HepG2 (cell line): ENCODE measurements at regions not wholly inside any gene's neighbourhood (a gene's known extent, or its start where the extent isn't known, plus 50 kb on each side); places are given as distances from the start of the nearest gene placed in this dataset.

Experiments used
- ATAC-seq: fragments of 200-7000 bp; cut with Tn5 transposase; 3 replicates; pipeline ENCODE4 v1.9.1; 2020; ENCODE audit warnings: mild to moderate bottlenecking, moderate library complexity
- BruUV-seq: library from RNA; stranded (reverse); fragments of 400-500 nt; replicated peaks from 2 replicates; lab custom pipeline; 2021; lab: Mats Ljungman, UMichigan
- CTCF ChIA-PET: fragments of 300-600 bp; formaldehyde crosslinking; extraction: SDS; loops from one replicate; lab custom pipeline; 2021; ENCODE audit warnings: low total read pairs, inconsistent platforms, low intra/inter-chr PET ratio; lab: Yijun Ruan, JAX
- POLR2A ChIA-PET: fragments of 350-600 bp; sonication (Branson Sonifier 250); formaldehyde crosslinking; loops from one replicate; lab custom pipeline; 2020; ENCODE audit warnings: antibody characterized with exemption, inconsistent platforms; lab: Yijun Ruan, JAX
- DNase-seq: peaks from one replicate; pipeline ENCODE4 v3.0.0-alpha.2; 2015; ENCODE audit warnings: low spot score
- FAIRE-seq: peaks from 3 replicates; lab custom pipeline; 2011; peaks lifted over from hg19 to GRCh38; lab: Jason Lieb, UNC
- H2AFZ ChIP-seq: one replicate; pipeline ENCODE4 v1.6.1; 2011; ENCODE audit warnings: low read length, inconsistent platforms
- H3K27ac ChIP-seq: fragments of 300-600 bp; 3 replicates; pipeline ENCODE4 v1.8.0; 2011; ENCODE audit warnings: mixed run types, mild to moderate bottlenecking, mixed read lengths, low read length, inconsistent platforms; ENCODE audit not compliant: insufficient read depth; ENCODE audit errors: extremely low read length
- H3K27me3 ChIP-seq, 2 experiments: fragments of 200-600 bp in 1 of 2; 2 replicates in 1 of 2; 3 replicates in 1 of 2; pipeline versions ENCODE4 v1.6.0 to v1.8.0; 2011; ENCODE audit warnings: low read length in 2 of 2, mild to moderate bottlenecking in 2 of 2, moderate library complexity in 2 of 2, inconsistent platforms in 1 of 2; ENCODE audit not compliant: insufficient read depth in 2 of 2, control insufficient read depth in 1 of 2
- H3K36me3 ChIP-seq, 2 experiments: fragments of 200-600 bp in 1 of 2; replicated peaks in 1 of 2; 2 replicates in 1 of 2; 3 replicates in 1 of 2; pipeline versions ENCODE4 v1.5.1 to v1.8.0; 2011; ENCODE audit warnings: low read length in 2 of 2, inconsistent platforms in 1 of 2; ENCODE audit not compliant: insufficient read depth in 2 of 2, control insufficient read depth in 1 of 2
- H3K4me1 ChIP-seq: 2 replicates; pipeline ENCODE4 v1.5.1; 2012; ENCODE audit warnings: low read length, inconsistent platforms; ENCODE audit not compliant: insufficient read depth
- H3K4me2 ChIP-seq: 2 replicates; pipeline ENCODE4 v1.6.0; 2011; ENCODE audit warnings: low read depth, low read length, inconsistent platforms
- H3K4me3 ChIP-seq, 3 experiments: fragments of 200-600 bp in 1 of 3; sonication (generic), shearing (Covaris generic) in 1 of 3; replicated peaks in 1 of 3; 2 replicates each; pipeline ENCODE4 v1.5.1; 2011 to 2016; ENCODE audit warnings: low read length in 3 of 3, inconsistent platforms in 2 of 3, low read depth in 2 of 3, mild to moderate bottlenecking in 2 of 3, control low read depth in 1 of 3, mixed read lengths in 1 of 3; ENCODE audit not compliant: insufficient read depth in 1 of 3
- H3K79me2 ChIP-seq: one replicate; pipeline ENCODE4 v1.6.1; 2011; ENCODE audit warnings: low read length, inconsistent platforms; ENCODE audit not compliant: insufficient read depth
- H3K9ac ChIP-seq: 2 replicates; pipeline ENCODE4 v1.6.0; 2011; ENCODE audit warnings: mild to moderate bottlenecking, low read depth, low read length, inconsistent platforms; ENCODE audit not compliant: insufficient read depth
- H3K9me3 ChIP-seq: 2 replicates; pipeline ENCODE4 v1.5.1; 2012; ENCODE audit warnings: mild to moderate bottlenecking, low read length
- H4K20me1 ChIP-seq: 2 replicates; pipeline ENCODE4 v1.6.0; 2011; ENCODE audit warnings: inconsistent platforms, mild to moderate bottlenecking, low read length, moderate library complexity; ENCODE audit not compliant: insufficient read depth
- KLF15 ChIP-seq: sonication (generic); formaldehyde crosslinking; IDR thresholded peaks from 2 replicates; pipeline ENCODE4 v1.8.1; 2023; ENCODE audit warnings: borderline replicate concordance, mild to moderate bottlenecking, inconsistent platforms, missing genetic modification reagents, mixed read lengths
- NR2F1 ChIP-seq, 2 experiments: fragments of 450-650 bp in 1 of 2; formaldehyde crosslinking in 1 of 2; IDR thresholded peaks; 2 replicates each; pipeline versions ENCODE4 v1.5.0 to v1.6.1; 2016 to 2020; ENCODE audit warnings: mild to moderate bottlenecking in 1 of 2, missing compliant biosample characterization in 1 of 2, missing genetic modification reagents in 1 of 2, moderate library complexity in 1 of 2
- PRPF4 ChIP-seq: fragments of 200-400 bp; formaldehyde crosslinking; IDR thresholded peaks from 2 replicates; pipeline ENCODE4 v1.6.1; 2016; ENCODE audit warnings: low read length, low read depth; ENCODE audit not compliant: poor library complexity, severe bottlenecking
- in situ Hi-C: cut with HindIII; loops from 2 replicates; pipeline ENCODE4 v1.10.0; 2017; ENCODE audit warnings: low pct_unique_long_range_greater_than_20kb; ENCODE audit not compliant: extremely low pct_ligation_motif_present
- intact Hi-C: fragments of 100-400 bp; cut with micrococcal nuclease; formaldehyde crosslinking; loops from one replicate; pipeline ENCODE4 v1.10.0; 2022; ENCODE audit not compliant: unreplicated experiment
- TF ChIP-seq, protein P1 (sequence below): IDR thresholded peaks from 2 replicates; pipeline ENCODE4 v1.6.1; 2016; ENCODE audit warnings: missing compliant biosample characterization, missing genetic modification reagents, borderline replicate concordance

DNA sequence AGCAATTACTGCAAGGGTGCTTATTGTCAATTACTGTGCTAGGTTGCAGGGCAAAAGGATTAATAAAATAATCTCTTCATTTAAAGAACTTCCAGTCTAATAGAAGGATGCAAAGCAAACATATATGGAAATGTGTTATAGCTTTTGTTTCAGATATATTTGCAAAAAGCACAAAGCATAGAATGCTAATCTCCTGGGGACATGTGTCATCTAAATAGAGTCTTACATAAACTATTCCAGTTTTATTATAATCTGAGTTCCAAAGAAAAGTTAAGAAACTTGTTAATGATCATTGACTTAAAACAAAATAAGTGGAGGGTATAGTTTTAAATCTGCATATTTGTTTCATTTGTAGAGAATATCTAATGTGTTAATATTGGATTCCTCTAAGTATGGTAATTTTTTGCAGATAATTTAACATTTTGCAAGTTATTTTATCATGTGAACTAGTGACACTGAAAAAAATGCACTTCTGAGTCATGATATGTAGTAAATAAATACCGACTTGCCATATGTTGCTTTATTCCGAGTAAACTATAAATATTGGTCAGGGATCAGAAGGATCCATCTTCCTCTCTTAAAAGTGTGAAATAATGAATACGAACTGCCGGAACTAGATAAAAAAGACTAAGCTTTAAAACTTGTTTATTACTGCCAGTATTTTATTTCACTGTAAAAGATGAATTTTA, 231.9 kb upstream of the FAT4 start (continued):
- TF ChIP-seq KLF15 = no peak
- no peak for TF ChIP-seq NR2F1 (CRISPR knock-in tag; IDR thresholded peaks at IDR 0.05)
- TF ChIP-seq, all 625 proteins: peak for 0

DNA sequence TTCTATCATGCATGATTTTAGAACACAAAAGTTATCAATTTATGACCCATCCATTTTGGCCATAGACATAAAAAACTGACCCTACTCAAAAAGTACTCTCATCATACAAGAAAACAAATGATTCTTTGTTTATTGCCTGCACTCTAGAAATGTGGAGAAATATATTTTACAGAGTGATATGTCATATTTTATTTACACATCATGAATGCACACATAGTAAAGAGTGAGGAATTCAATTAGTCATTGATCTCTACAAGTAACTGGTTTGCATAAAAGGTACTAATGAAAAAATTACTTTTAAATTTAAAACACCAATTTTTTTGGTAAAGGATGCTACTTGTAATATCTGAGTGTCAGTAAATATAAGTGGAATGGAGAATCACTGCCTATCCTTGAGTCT, 242.5 kb upstream of the FAT4 start:
- BruUV-seq = no TSS peak
- CTCF ChIA-PET = no interaction called here
- ATAC-seq (no peak), DNase-seq (no peak), FAIRE-seq (no peak)
- no peak overlapping the region for H3K4me3 ChIP-seq
- TF ChIP-seq, protein P1, sequence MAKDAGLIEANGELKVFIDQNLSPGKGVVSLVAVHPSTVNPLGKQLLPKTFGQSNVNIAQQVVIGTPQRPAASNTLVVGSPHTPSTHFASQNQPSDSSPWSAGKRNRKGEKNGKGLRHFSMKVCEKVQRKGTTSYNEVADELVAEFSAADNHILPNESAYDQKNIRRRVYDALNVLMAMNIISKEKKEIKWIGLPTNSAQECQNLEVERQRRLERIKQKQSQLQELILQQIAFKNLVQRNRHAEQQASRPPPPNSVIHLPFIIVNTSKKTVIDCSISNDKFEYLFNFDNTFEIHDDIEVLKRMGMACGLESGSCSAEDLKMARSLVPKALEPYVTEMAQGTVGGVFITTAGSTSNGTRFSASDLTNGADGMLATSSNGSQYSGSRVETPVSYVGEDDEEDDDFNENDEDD (CRISPR knock-in tag) = no peak
- H3K36me3 ChIP-seq = no peaks in the 10 kb centered on the region
- H3K9ac ChIP-seq = no peak overlapping the region
- POLR2A ChIA-PET = no interaction called here
- in situ Hi-C loops = no loop called here
- no peak overlapping the region for H3K27ac ChIP-seq
- no peaks in the 10 kb centered on the region for H3K9me3 ChIP-seq
- H3K4me1 ChIP-seq = no peaks in the 10 kb centered on the region
- no peak overlapping the region for H3K4me2 ChIP-seq
- no peaks in the 10 kb centered on the region for H4K20me1 ChIP-seq
- H2AFZ ChIP-seq = no peak overlapping the region
- H3K27me3 ChIP-seq = no peaks in the 10 kb centered on the region; a peak in 1 of 5 replicates
- intact Hi-C loops = no loop called here
- H3K79me2 ChIP-seq = no peaks in the 10 kb centered on the region

DNA sequence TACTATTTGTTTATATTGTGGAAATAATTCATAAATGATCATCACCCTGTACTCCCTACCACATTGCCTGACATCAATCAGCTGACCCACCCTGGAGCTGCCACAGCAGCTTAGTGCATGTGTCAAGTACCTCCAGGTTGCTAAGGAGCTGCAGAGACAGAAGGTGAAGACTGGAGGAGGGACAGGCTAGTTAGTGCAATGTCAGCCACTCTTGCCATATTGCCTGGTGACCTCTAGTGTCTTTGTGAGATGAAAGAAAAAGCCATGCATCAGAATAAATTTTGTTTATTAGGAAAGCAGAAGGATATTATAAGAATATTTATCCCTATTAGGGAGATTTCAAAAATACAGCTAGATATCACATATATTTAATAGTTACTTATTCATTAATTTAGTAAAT, 243.9 kb upstream of the FAT4 start:
- intact Hi-C loops (no loop called here), in situ Hi-C loops (no loop called here)
- Histone ChIP-seq H3K4me1 (no peaks in the 10 kb centered on the region), H3K36me3 (no peaks in the 10 kb centered on the region), H3K27ac (no peak overlapping the region), H3K9me3 (no peaks in the 10 kb centered on the region), H3K4me2 (no peak overlapping the region), H3K9ac (no peak overlapping the region), H4K20me1 (no peaks in the 10 kb centered on the region), H2AFZ (no peak overlapping the region), H3K27me3 (no peaks in the 10 kb centered on the region; a peak in 1 of 5 replicates), H3K79me2 (no peaks in the 10 kb centered on the region), H3K4me3 (no peak overlapping the region)
- FAIRE-seq = no peak
- ChIA-PET POLR2A (no interaction called here), CTCF (no interaction called here)
- no TSS peak for BruUV-seq
- no peak for DNase-seq
- no peak for TF ChIP-seq PRPF4
- no peak for ATAC-seq
